HFF-Myc (cell line): ENCODE measurements at regions not wholly inside any gene's neighbourhood (a gene's known extent, or its start where the extent isn't known, plus 50 kb on each side); places are given as distances from the start of the nearest gene placed in this dataset.
"Not testable (repeated sequence)": the region's sequence is repeated elsewhere in the genome, so short reads cannot be mapped to it uniquely, and the experiment has no call there.

Source experiments
- DNase-seq: peaks from one replicate; pipeline ENCODE4 v3.0.0-alpha.2; 2011; ENCODE audit warnings: low read depth; ENCODE audit errors: extremely low read depth
- H3K4me3 ChIP-seq: replicated peaks from 2 replicates; pipeline ENCODE4 v1.5.1; 2011; ENCODE audit warnings: low read depth, mild to moderate bottlenecking, control low read depth, low read length
- TF ChIP-seq, protein P1 (sequence below): IDR thresholded peaks from 2 replicates; pipeline ENCODE4 v1.5.1; 2012; ENCODE audit warnings: mild to moderate bottlenecking, low read depth, low read length, control low read depth; ENCODE audit errors: missing control alignments

- no peak overlapping the region for H3K4me3 ChIP-seq
- TF ChIP-seq, protein P1, sequence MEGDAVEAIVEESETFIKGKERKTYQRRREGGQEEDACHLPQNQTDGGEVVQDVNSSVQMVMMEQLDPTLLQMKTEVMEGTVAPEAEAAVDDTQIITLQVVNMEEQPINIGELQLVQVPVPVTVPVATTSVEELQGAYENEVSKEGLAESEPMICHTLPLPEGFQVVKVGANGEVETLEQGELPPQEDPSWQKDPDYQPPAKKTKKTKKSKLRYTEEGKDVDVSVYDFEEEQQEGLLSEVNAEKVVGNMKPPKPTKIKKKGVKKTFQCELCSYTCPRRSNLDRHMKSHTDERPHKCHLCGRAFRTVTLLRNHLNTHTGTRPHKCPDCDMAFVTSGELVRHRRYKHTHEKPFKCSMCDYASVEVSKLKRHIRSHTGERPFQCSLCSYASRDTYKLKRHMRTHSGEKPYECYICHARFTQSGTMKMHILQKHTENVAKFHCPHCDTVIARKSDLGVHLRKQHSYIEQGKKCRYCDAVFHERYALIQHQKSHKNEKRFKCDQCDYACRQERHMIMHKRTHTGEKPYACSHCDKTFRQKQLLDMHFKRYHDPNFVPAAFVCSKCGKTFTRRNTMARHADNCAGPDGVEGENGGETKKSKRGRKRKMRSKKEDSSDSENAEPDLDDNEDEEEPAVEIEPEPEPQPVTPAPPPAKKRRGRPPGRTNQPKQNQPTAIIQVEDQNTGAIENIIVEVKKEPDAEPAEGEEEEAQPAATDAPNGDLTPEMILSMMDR = no peak
- no peak for DNase-seq
Measured at GRCh38 chr13:84784443-84785153, 902.3 kb upstream of the SLITRK1 start.

DNA sequence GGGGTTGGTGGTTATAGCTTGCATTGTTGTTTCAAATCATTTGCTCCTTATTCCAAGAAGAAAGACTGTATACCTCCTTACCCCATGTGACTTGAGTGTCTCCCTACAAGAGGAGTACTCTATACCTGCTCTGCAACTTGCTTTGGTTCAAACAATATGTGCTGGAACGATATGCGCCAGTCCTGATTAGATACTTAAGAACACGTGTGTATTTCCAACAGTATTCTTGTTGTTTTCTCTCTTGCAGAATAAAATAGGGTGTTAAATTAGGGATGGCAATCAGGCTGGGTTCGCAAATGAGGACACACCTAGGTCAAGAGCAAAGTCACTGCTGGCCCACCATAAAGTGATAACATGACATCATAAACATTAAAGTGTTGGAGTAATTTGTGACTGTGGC, 895.0 kb upstream of the SLITRK1 start:
- no peak overlapping the region for H3K4me3 ChIP-seq
- TF ChIP-seq, protein P1 = no peak
- no peak for DNase-seq

- TF ChIP-seq, protein P1 = no peak
- DNase-seq = no peak
- H3K4me3 ChIP-seq = no peak overlapping the region
Measured at GRCh38 chr13:84776593-84776992, 894.3 kb upstream of the SLITRK1 start.

- DNase-seq, H3K4me3 ChIP-seq: not testable (repeated sequence)
Measured at GRCh38 chr13:84775920-84776319, 893.6 kb upstream of the SLITRK1 start.

- no peak overlapping the region for H3K4me3 ChIP-seq
- DNase-seq = no peak
- TF ChIP-seq, protein P1 = no peak
Measured at GRCh38 chr13:84774111-84774510, 891.8 kb upstream of the SLITRK1 start.

DNA sequence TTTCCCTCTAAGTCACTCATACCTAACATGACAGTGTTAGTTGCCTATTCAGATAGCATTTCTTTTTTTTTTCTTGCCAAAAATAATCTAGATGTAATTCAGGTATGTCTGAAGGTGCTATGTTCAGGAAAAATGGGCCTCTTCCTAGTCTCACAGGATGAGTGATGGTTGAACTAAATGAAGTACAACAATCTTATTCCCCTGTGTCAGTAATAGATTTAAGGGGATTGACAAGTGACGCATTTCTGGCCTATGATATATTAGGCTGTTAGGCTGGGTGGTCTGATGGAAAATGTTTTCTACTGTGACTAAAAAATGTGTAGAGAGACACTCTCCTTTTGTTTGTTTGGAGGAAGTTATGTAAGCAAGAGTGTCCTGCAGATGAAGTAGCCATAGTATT, 878.7 kb upstream of the SLITRK1 start:
- H3K4me3 ChIP-seq = no peak overlapping the region
- TF ChIP-seq, protein P1 = no peak
- DNase-seq = no peak

DNA sequence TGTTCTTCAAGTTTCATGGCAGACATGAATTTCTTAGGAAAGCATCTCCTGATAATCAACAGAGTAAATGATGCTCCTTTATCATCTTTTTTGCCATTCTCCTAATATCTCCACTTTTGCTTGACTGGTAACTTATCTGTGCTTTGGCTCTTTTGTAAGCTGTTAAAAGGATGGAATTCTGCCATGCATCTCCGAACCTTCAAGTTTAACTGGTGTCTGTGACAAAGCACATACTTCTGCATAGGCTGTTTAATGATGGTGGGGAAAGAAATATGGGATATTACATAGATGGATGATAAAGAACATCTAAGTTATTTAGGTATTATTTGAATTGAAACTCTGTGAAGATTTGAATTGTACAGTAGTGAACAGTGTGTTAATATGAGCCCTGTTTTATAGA, 866.9 kb upstream of the SLITRK1 start:
- no peak overlapping the region for H3K4me3 ChIP-seq
- TF ChIP-seq, protein P1 = no peak
- no peak for DNase-seq
